ENCODE measurements at regions not wholly inside any gene's neighbourhood (a gene's known extent, or its start where the extent isn't known, plus 50 kb on each side); places are given as distances from the start of the nearest gene placed in this dataset.
"Not testable (repeated sequence)": the region's sequence is repeated elsewhere in the genome, so short reads cannot be mapped to it uniquely, and the experiment has no call there.

DNA sequence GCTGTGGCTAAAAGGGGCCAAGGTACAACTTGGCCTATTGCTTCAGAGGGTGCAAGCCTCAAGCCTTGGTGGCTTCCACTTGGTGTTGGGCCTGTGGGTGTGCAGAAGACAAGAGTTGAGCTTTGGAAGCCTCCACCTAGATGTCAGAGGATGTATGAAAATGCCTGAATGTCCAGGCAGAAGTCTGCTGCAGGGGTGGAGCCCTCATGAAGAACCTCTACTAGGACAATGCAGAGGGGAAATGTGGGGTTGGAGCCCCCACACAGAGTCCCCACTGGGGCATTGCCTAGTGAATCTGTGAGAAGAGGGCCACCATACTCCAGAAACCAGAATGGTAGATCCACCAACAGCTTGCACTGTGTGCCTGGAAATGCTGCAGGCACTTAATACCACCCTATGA is 332.1 kb upstream of the SASH1 start:
- not testable (repeated sequence) for TF ChIP-seq CTCF (conservative IDR thresholded peaks at IDR 0.05; ENCODE audit: low read depth, low read length); EZH2 (IDR thresholded peaks at IDR 0.05; ENCODE audit: low read length, unreplicated experiment); EZH2phosphoT487 (IDR thresholded peaks at IDR 0.05; ENCODE audit: borderline replicate concordance, low read length)

All from PC-3 (cell line).